HepG2 (cell line): ENCODE measurements at regions not wholly inside any gene's neighbourhood (a gene's known extent, or its start where the extent isn't known, plus 50 kb on each side); places are given as distances from the start of the nearest gene placed in this dataset.

ENCODE experiments used
- ATAC-seq: fragments of 200-7000 bp; cut with Tn5 transposase; 3 replicates; pipeline ENCODE4 v1.9.1; 2020; ENCODE audit warnings: mild to moderate bottlenecking, moderate library complexity
- BruUV-seq: library from RNA; stranded (reverse); fragments of 400-500 nt; replicated peaks from 2 replicates; lab custom pipeline; 2021; lab: Mats Ljungman, UMichigan
- CTCF ChIA-PET: fragments of 300-600 bp; formaldehyde crosslinking; extraction: SDS; loops from one replicate; lab custom pipeline; 2021; ENCODE audit warnings: low total read pairs, inconsistent platforms, low intra/inter-chr PET ratio; lab: Yijun Ruan, JAX
- POLR2A ChIA-PET: fragments of 350-600 bp; sonication (Branson Sonifier 250); formaldehyde crosslinking; loops from one replicate; lab custom pipeline; 2020; ENCODE audit warnings: antibody characterized with exemption, inconsistent platforms; lab: Yijun Ruan, JAX
- DNase-seq: peaks from one replicate; pipeline ENCODE4 v3.0.0-alpha.2; 2015; ENCODE audit warnings: low spot score
- FAIRE-seq: peaks from 3 replicates; lab custom pipeline; 2011; peaks lifted over from hg19 to GRCh38; lab: Jason Lieb, UNC
- H2AFZ ChIP-seq: one replicate; pipeline ENCODE4 v1.6.1; 2011; ENCODE audit warnings: low read length, inconsistent platforms
- H3K27ac ChIP-seq: fragments of 300-600 bp; 3 replicates; pipeline ENCODE4 v1.8.0; 2011; ENCODE audit warnings: mixed run types, mild to moderate bottlenecking, mixed read lengths, low read length, inconsistent platforms; ENCODE audit not compliant: insufficient read depth; ENCODE audit errors: extremely low read length
- H3K27me3 ChIP-seq, 2 experiments: fragments of 200-600 bp in 1 of 2; 2 replicates in 1 of 2; 3 replicates in 1 of 2; pipeline versions ENCODE4 v1.6.0 to v1.8.0; 2011; ENCODE audit warnings: low read length in 2 of 2, mild to moderate bottlenecking in 2 of 2, moderate library complexity in 2 of 2, inconsistent platforms in 1 of 2; ENCODE audit not compliant: insufficient read depth in 2 of 2, control insufficient read depth in 1 of 2
- H3K36me3 ChIP-seq, 2 experiments: fragments of 200-600 bp in 1 of 2; replicated peaks in 1 of 2; 2 replicates in 1 of 2; 3 replicates in 1 of 2; pipeline versions ENCODE4 v1.5.1 to v1.8.0; 2011; ENCODE audit warnings: low read length in 2 of 2, inconsistent platforms in 1 of 2; ENCODE audit not compliant: insufficient read depth in 2 of 2, control insufficient read depth in 1 of 2
- H3K4me1 ChIP-seq: 2 replicates; pipeline ENCODE4 v1.5.1; 2012; ENCODE audit warnings: low read length, inconsistent platforms; ENCODE audit not compliant: insufficient read depth
- H3K4me2 ChIP-seq: 2 replicates; pipeline ENCODE4 v1.6.0; 2011; ENCODE audit warnings: low read depth, low read length, inconsistent platforms
- H3K4me3 ChIP-seq, 3 experiments: fragments of 200-600 bp in 1 of 3; sonication (generic), shearing (Covaris generic) in 1 of 3; replicated peaks in 1 of 3; 2 replicates each; pipeline ENCODE4 v1.5.1; 2011 to 2016; ENCODE audit warnings: low read length in 3 of 3, inconsistent platforms in 2 of 3, low read depth in 2 of 3, mild to moderate bottlenecking in 2 of 3, control low read depth in 1 of 3, mixed read lengths in 1 of 3; ENCODE audit not compliant: insufficient read depth in 1 of 3
- H3K79me2 ChIP-seq: one replicate; pipeline ENCODE4 v1.6.1; 2011; ENCODE audit warnings: low read length, inconsistent platforms; ENCODE audit not compliant: insufficient read depth
- H3K9ac ChIP-seq: 2 replicates; pipeline ENCODE4 v1.6.0; 2011; ENCODE audit warnings: mild to moderate bottlenecking, low read depth, low read length, inconsistent platforms; ENCODE audit not compliant: insufficient read depth
- H3K9me3 ChIP-seq: 2 replicates; pipeline ENCODE4 v1.5.1; 2012; ENCODE audit warnings: mild to moderate bottlenecking, low read length
- H4K20me1 ChIP-seq: 2 replicates; pipeline ENCODE4 v1.6.0; 2011; ENCODE audit warnings: inconsistent platforms, mild to moderate bottlenecking, low read length, moderate library complexity; ENCODE audit not compliant: insufficient read depth
- AGO1 ChIP-seq: fragments of 200-400 bp; formaldehyde crosslinking; IDR thresholded peaks from 2 replicates; pipeline ENCODE4 v1.6.1; 2017; ENCODE audit warnings: mild to moderate bottlenecking, low read depth, low read length, moderate library complexity; ENCODE audit not compliant: poor library complexity, severe bottlenecking
- AGO2 ChIP-seq: fragments of 200-400 bp; formaldehyde crosslinking; optimal IDR thresholded peaks from 2 replicates; pipeline ENCODE3; 2017; ENCODE audit warnings: mild to moderate bottlenecking, low read depth, low read length, moderate library complexity
- AHR ChIP-seq: IDR thresholded peaks from 2 replicates; pipeline ENCODE4 v1.6.1; 2018; ENCODE audit warnings: missing genetic modification reagents, missing compliant biosample characterization
- ASH2L ChIP-seq: fragments of 300-600, 200-600 bp; sonication (generic); IDR thresholded peaks from 2 replicates; pipeline ENCODE4 v1.7.0; 2017; ENCODE audit warnings: low read depth, mild to moderate bottlenecking, moderate library complexity, mixed read lengths, low read length; ENCODE audit not compliant: insufficient read length
- ELF4 ChIP-seq: sonication (generic); formaldehyde crosslinking; IDR thresholded peaks from 2 replicates; pipeline ENCODE4 v1.5.0; 2020; ENCODE audit warnings: missing genetic modification reagents, mild to moderate bottlenecking, moderate library complexity, borderline replicate concordance
- HOXA5 ChIP-seq: sonication (generic); formaldehyde crosslinking; IDR thresholded peaks from 2 replicates; pipeline ENCODE4 v1.4.0; 2020; ENCODE audit warnings: missing genetic modification reagents
- KDM3A ChIP-seq: IDR thresholded peaks from 2 replicates; pipeline ENCODE4 v1.6.1; 2018; ENCODE audit warnings: low read depth, missing compliant biosample characterization
- PAWR ChIP-seq: sonication (generic); formaldehyde crosslinking; IDR thresholded peaks from 2 replicates; pipeline ENCODE4 v1.4.0; 2020; ENCODE audit warnings: missing genetic modification reagents, mild to moderate bottlenecking, borderline replicate concordance
- SAP130 ChIP-seq: IDR thresholded peaks from 2 replicates; pipeline ENCODE4 v1.6.1; 2016; ENCODE audit warnings: low read depth
- TP53 ChIP-seq: sonication (generic); formaldehyde crosslinking; conservative IDR thresholded peaks from 2 replicates; pipeline ENCODE4 v1.4.0; 2020; ENCODE audit warnings: missing genetic modification reagents
- TRIM22 ChIP-seq: fragments of 450-650 bp; IDR thresholded peaks from 2 replicates; pipeline ENCODE4 v1.6.1; 2017
- ZC3H4 ChIP-seq: sonication (generic); formaldehyde crosslinking; IDR thresholded peaks from 2 replicates; pipeline ENCODE4 v1.4.0; 2020; ENCODE audit warnings: missing genetic modification reagents, borderline replicate concordance
- ZNF30 ChIP-seq: sonication (generic); formaldehyde crosslinking; IDR thresholded peaks from 2 replicates; pipeline ENCODE4 v1.5.0; 2020; ENCODE audit warnings: mild to moderate bottlenecking, missing genetic modification reagents
- ZNF562 ChIP-seq: sonication (generic); formaldehyde crosslinking; IDR thresholded peaks from 2 replicates; pipeline ENCODE4 v1.8.0; 2022; ENCODE audit warnings: missing genetic modification reagents, borderline replicate concordance
- ZNF788 ChIP-seq: sonication (generic); formaldehyde crosslinking; IDR thresholded peaks from 2 replicates; pipeline ENCODE4 v1.5.0; 2020; ENCODE audit warnings: mild to moderate bottlenecking, missing genetic modification reagents, borderline replicate concordance
- ZSCAN21 ChIP-seq: sonication (generic); formaldehyde crosslinking; IDR thresholded peaks from 2 replicates; pipeline ENCODE4 v1.8.0; 2022; ENCODE audit warnings: mild to moderate bottlenecking, missing genetic modification reagents, moderate library complexity, borderline replicate concordance
- WGBS: methylation state at CpG from one replicate; pipeline ENCODE4 v1.1.6; 2017; ENCODE audit warnings: low lambda C conversion rate; 5-methylcytosine and 5-hydroxymethylcytosine counted together
- in situ Hi-C: cut with HindIII; loops from 2 replicates; pipeline ENCODE4 v1.10.0; 2017; ENCODE audit warnings: low pct_unique_long_range_greater_than_20kb; ENCODE audit not compliant: extremely low pct_ligation_motif_present
- intact Hi-C: fragments of 100-400 bp; cut with micrococcal nuclease; formaldehyde crosslinking; loops from one replicate; pipeline ENCODE4 v1.10.0; 2022; ENCODE audit not compliant: unreplicated experiment

- H3K36me3 ChIP-seq, result no peaks in the 10 kb centered on the region
- no TSS peak for BruUV-seq
- POLR2A ChIA-PET, result no interaction called here
- FAIRE-seq, result no peak
- no peak for TF ChIP-seq ZC3H4 (CRISPR knock-in tag)
- TF ChIP-seq ZSCAN21, result no peak
- TF ChIP-seq ZNF788 (CRISPR knock-in tag), result no peak
- TF ChIP-seq AHR (CRISPR knock-in tag), result no peak
- no peak for TF ChIP-seq KDM3A
- TF ChIP-seq ASH2L, result no peak
- no peak for TF ChIP-seq TP53 (CRISPR knock-in tag)
- no peak for TF ChIP-seq AGO1
- TF ChIP-seq AGO2, result no peak
- TF ChIP-seq ZNF562 (CRISPR knock-in tag), result no peak
- TF ChIP-seq HOXA5, result no peak
- TF ChIP-seq ELF4 (CRISPR knock-in tag), result no peak
- TF ChIP-seq SAP130 (CRISPR knock-in tag), result no peak
- no peak for TF ChIP-seq PAWR
- no peak for TF ChIP-seq TRIM22
- TF ChIP-seq ZNF30, result no peak
- H3K4me3 ChIP-seq, result no peak overlapping the region
- no peak for DNase-seq
- no peaks in the 10 kb centered on the region for H3K4me1 ChIP-seq
- CTCF ChIA-PET, result no interaction called here
- H2AFZ ChIP-seq, result no peak overlapping the region
- H3K79me2 ChIP-seq, result no peaks in the 10 kb centered on the region
- no peaks in the 10 kb centered on the region for H3K27me3 ChIP-seq
- H3K4me2 ChIP-seq, result no peak overlapping the region
- no peak for ATAC-seq
- H3K9me3 ChIP-seq, result no peaks in the 10 kb centered on the region
- intact Hi-C loops, result no loop called here
- no peak overlapping the region for H3K9ac ChIP-seq
- H3K27ac ChIP-seq, result no peak overlapping the region
- H4K20me1 ChIP-seq, result no peaks in the 10 kb centered on the region
- WGBS, result 25% methylated on average over 5 of the region's 5 CpGs
- in situ Hi-C loops, result no loop called here
Measured at GRCh38 chr5:30802961-30803705, 390.4 kb upstream of the CDH6 start.
